K562 (cell line): ENCODE measurements at regions not wholly inside any gene's neighbourhood (a gene's known extent, or its start where the extent isn't known, plus 50 kb on each side); places are given as distances from the start of the nearest gene placed in this dataset.

Source experiments
- ATAC-seq: fragments of 200-7000 bp; cut with Tn5 transposase; 3 replicates; pipeline ENCODE4 v1.9.1; 2020; ENCODE audit warnings: moderate library complexity
- BruUV-seq: library from RNA; stranded (reverse); fragments of 400-500 nt; replicated peaks from 2 replicates; lab custom pipeline; 2021; lab: Mats Ljungman, UMichigan
- CTCF ChIA-PET: fragments of 300-600 bp; formaldehyde crosslinking; extraction: SDS; loops from one replicate; lab custom pipeline; 2021; ENCODE audit warnings: low intra/inter-chr PET ratio; lab: Yijun Ruan, JAX
- POLR2A ChIA-PET: fragments of 300-600, 350-650 bp; sonication (Branson Sonifier 250); formaldehyde crosslinking; extraction: SDS; loops from one replicate; lab custom pipeline; 2021; ENCODE audit warnings: antibody characterized with exemption, inconsistent platforms; lab: Yijun Ruan, JAX
- DNase-seq, 4 experiments: peaks; one replicate each; pipeline versions ENCODE4 v3.0.0 to v3.0.0-alpha.2; 2011 to 2018; ENCODE audit warnings: low spot score in 3 of 4, mixed read lengths in 3 of 4; ENCODE audit errors: extremely low read depth in 1 of 4
- FAIRE-seq: peaks from 2 replicates; lab custom pipeline; 2011; peaks lifted over from hg19 to GRCh38; lab: Jason Lieb, UNC
- H2AFZ ChIP-seq: 2 replicates; pipeline ENCODE4 v1.6.0; 2011; ENCODE audit warnings: low read depth, low read length, control low read depth, inconsistent platforms
- H3K27ac ChIP-seq: fragments of 200-600 bp; 3 replicates; pipeline ENCODE4 v1.8.0; 2011; ENCODE audit warnings: low read depth, mild to moderate bottlenecking, control low read depth, inconsistent platforms, low read length, moderate library complexity, mixed read lengths; ENCODE audit errors: extremely low read depth
- H3K27me3 ChIP-seq, 2 experiments: fragments of 300-600 bp in 1 of 2; 2 replicates in 1 of 2; 3 replicates in 1 of 2; pipeline versions ENCODE4 v1.6.0 to v1.8.0; 2011; ENCODE audit warnings: inconsistent platforms in 2 of 2, low read length in 2 of 2, mild to moderate bottlenecking in 1 of 2, mixed read lengths in 1 of 2, moderate library complexity in 1 of 2; ENCODE audit not compliant: control insufficient read depth in 2 of 2, insufficient read depth in 2 of 2
- H3K36me3 ChIP-seq: fragments of 300-600 bp; 3 replicates; pipeline ENCODE4 v1.8.0; 2011; ENCODE audit warnings: mild to moderate bottlenecking, low read length, inconsistent platforms; ENCODE audit not compliant: control insufficient read depth, insufficient read depth
- H3K4me1 ChIP-seq, 2 experiments: fragments of 200-600 bp in 1 of 2; replicated peaks in 1 of 2; 2 replicates in 1 of 2; 3 replicates in 1 of 2; pipeline versions ENCODE4 v1.5.1 to v1.8.0; 2011; ENCODE audit warnings: inconsistent platforms in 2 of 2, low read length in 2 of 2, mild to moderate bottlenecking in 1 of 2, mixed read lengths in 1 of 2, moderate library complexity in 1 of 2; ENCODE audit not compliant: control insufficient read depth in 2 of 2, insufficient read depth in 2 of 2
- H3K4me2 ChIP-seq: 2 replicates; pipeline ENCODE4 v1.6.1; 2011; ENCODE audit warnings: low read length, control low read depth, inconsistent platforms, mixed read lengths; ENCODE audit not compliant: insufficient read depth
- H3K4me3 ChIP-seq: fragments of 200-600 bp; sonication (generic), shearing (Covaris generic); 2 replicates; pipeline ENCODE4 v1.5.1; 2016; ENCODE audit warnings: control low read depth, inconsistent platforms
- H3K79me2 ChIP-seq: fragments of 200-600 bp; 3 replicates; pipeline ENCODE4 v1.8.0; 2011; ENCODE audit warnings: low read length, inconsistent platforms; ENCODE audit not compliant: control insufficient read depth, insufficient read depth
- H3K9ac ChIP-seq, 2 experiments: 2 replicates each; pipeline versions ENCODE4 v1.6.0 to v1.6.1; 2011; ENCODE audit warnings: low read depth in 2 of 2, low read length in 2 of 2, control low read depth in 1 of 2, inconsistent platforms in 1 of 2, mild to moderate bottlenecking in 1 of 2, mixed read lengths in 1 of 2; ENCODE audit not compliant: insufficient read depth in 1 of 2
- H3K9me1 ChIP-seq: one replicate; pipeline ENCODE4 v1.6.0; 2011; ENCODE audit warnings: inconsistent platforms, mild to moderate bottlenecking, low read length, moderate library complexity; ENCODE audit not compliant: control insufficient read depth, insufficient read depth
- H3K9me3 ChIP-seq: replicated peaks from 2 replicates; pipeline ENCODE4 v1.5.1; 2011; ENCODE audit warnings: low read depth, low read length, inconsistent platforms; ENCODE audit not compliant: control insufficient read depth, insufficient read depth
- H4K20me1 ChIP-seq: replicated peaks from 2 replicates; pipeline ENCODE4 v1.6.1; 2011; ENCODE audit warnings: low read length, inconsistent platforms, mixed read lengths; ENCODE audit not compliant: control insufficient read depth, insufficient read depth
- BHLHE40 ChIP-seq: IDR thresholded peaks from 2 replicates; pipeline ENCODE4 v1.6.1; 2011; ENCODE audit warnings: low read length, improper control_type of control experiment
- FOXJ2 ChIP-seq: fragments of 200-800 bp; sonication (Bioruptor generic); IDR thresholded peaks from 2 replicates; pipeline ENCODE4 v1.6.1; 2016; ENCODE audit warnings: missing genetic modification characterization, missing compliant biosample characterization
- HMBOX1 ChIP-seq: sonication (generic); IDR thresholded peaks from 2 replicates; pipeline ENCODE4 v1.6.1; 2016
- HMG20B ChIP-seq: fragments of 250-450 bp; sonication (Bioruptor Pico); IDR thresholded peaks from 2 replicates; pipeline ENCODE4 v1.5.0; 2021; ENCODE audit warnings: mild to moderate bottlenecking
- ID3 ChIP-seq, 2 experiments: fragments of 250-450 bp in 1 of 2; fragments of 450-650 bp in 1 of 2; sonication (Bioruptor Pico) in 1 of 2; IDR thresholded peaks; 2 replicates each; pipeline versions ENCODE4 v1.6.1 to v1.8.0; 2016 to 2021; ENCODE audit warnings: mild to moderate bottlenecking in 2 of 2, moderate library complexity in 2 of 2, missing compliant biosample characterization in 1 of 2, missing genetic modification characterization in 1 of 2
- KLF10 ChIP-seq: fragments of 250-450 bp; sonication (Bioruptor Pico); IDR thresholded peaks from 2 replicates; pipeline ENCODE4 v1.6.1; 2021; ENCODE audit warnings: matching md5 sums
- KLF13 ChIP-seq: fragments of 450-650 bp; IDR thresholded peaks from 2 replicates; pipeline ENCODE4 v1.6.1; 2016; ENCODE audit warnings: missing genetic modification characterization, low read depth, mild to moderate bottlenecking, missing compliant biosample characterization, moderate library complexity, borderline replicate concordance
- NCOA4 ChIP-seq: fragments of 450-650 bp; IDR thresholded peaks from 2 replicates; pipeline ENCODE4 v1.6.1; 2018; ENCODE audit warnings: mild to moderate bottlenecking; ENCODE audit not compliant: partially characterized antibody
- PREB ChIP-seq: sonication (generic); formaldehyde crosslinking; IDR thresholded peaks from 2 replicates; pipeline ENCODE4 v1.8.1; 2023; ENCODE audit warnings: mild to moderate bottlenecking, missing genetic modification reagents
- SNAPC5 ChIP-seq: fragments of 250-450 bp; sonication (Bioruptor Pico); IDR thresholded peaks from 2 replicates; pipeline ENCODE4 v1.8.0; 2021; ENCODE audit warnings: moderate library complexity, mild to moderate bottlenecking, inconsistent platforms
- SPI1 ChIP-seq: IDR thresholded peaks from 2 replicates; pipeline ENCODE4 v1.6.1; 2011; ENCODE audit warnings: low read depth, low read length, control low read depth, borderline replicate concordance
- XRCC3 ChIP-seq: fragments of 450-650 bp; IDR thresholded peaks from 2 replicates; pipeline ENCODE4 v1.6.1; 2017; ENCODE audit warnings: mild to moderate bottlenecking, moderate library complexity
- ZNF274 ChIP-seq: IDR thresholded peaks from 2 replicates; pipeline ENCODE4 v1.6.1; 2011; ENCODE audit warnings: low read depth, mild to moderate bottlenecking, low read length, moderate library complexity, borderline replicate concordance
- ZNF282 ChIP-seq: sonication (generic); formaldehyde crosslinking; IDR thresholded peaks from 2 replicates; pipeline ENCODE4 v1.8.1; 2023; ENCODE audit warnings: missing genetic modification reagents
- ZZZ3 ChIP-seq: fragments of 450-650 bp; IDR thresholded peaks from 2 replicates; pipeline ENCODE4 v1.6.1; 2016; ENCODE audit warnings: antibody characterized with exemption, mild to moderate bottlenecking, moderate library complexity
- WGBS: fragments of 100-300 bp; shearing (Covaris generic); methylation state at CpG from one replicate; pipeline ENCODE4 v1.1.6; 2016; ENCODE audit warnings: low coverage, mixed read lengths; ENCODE audit not compliant: insufficient coverage; ENCODE audit errors: missing lambda C conversion rate; 5-methylcytosine and 5-hydroxymethylcytosine counted together
- in situ Hi-C: fragments of 300-500 bp; cut with MboI; formaldehyde crosslinking; loops from 4 replicates; pipeline ENCODE4 v1.15.0; 2018; ENCODE audit warnings: inconsistent platforms, mixed read lengths
- intact Hi-C: fragments of 100-400 bp; cut with micrococcal nuclease; formaldehyde crosslinking; loops from 2 replicates; pipeline ENCODE4 v1.14.2; 2022

- H3K4me3 ChIP-seq = no peak overlapping the region
- ChIA-PET POLR2A (interaction anchor here (0.6 kb wide), 1 partner anchor 609 kb away, joined by 3 read pairs; no protein-coding TSS in a partner anchor), CTCF (no interaction called here)
- H4K20me1 ChIP-seq = no peaks in the 10 kb centered on the region
- H3K4me2 ChIP-seq = no peak overlapping the region
- in situ Hi-C loops (no loop called here), intact Hi-C loops (no loop called here)
- no peaks in the 10 kb centered on the region for H3K27me3 ChIP-seq
- H2AFZ ChIP-seq = no peak overlapping the region
- BruUV-seq = no TSS peak
- ATAC-seq = no peak
- H3K9ac ChIP-seq = no peak overlapping the region
- no peaks in the 10 kb centered on the region for H3K9me1 ChIP-seq
- no peak for DNase-seq
- TF ChIP-seq ID3 (CRISPR knock-in tag; IDR thresholded peaks at IDR 0.05) = no peak
- no peak for TF ChIP-seq ID3 (tag; IDR thresholded peaks at IDR 0.05)
- no peak for TF ChIP-seq ZZZ3
- TF ChIP-seq HMBOX1 = no peak
- no peak for TF ChIP-seq XRCC3
- no peak for TF ChIP-seq NCOA4
- TF ChIP-seq ZNF282 = no peak
- no peak for TF ChIP-seq BHLHE40
- no peak for TF ChIP-seq KLF13
- no peak for TF ChIP-seq FOXJ2 (tag)
- no peak for TF ChIP-seq PREB (CRISPR knock-in tag)
- no peak for TF ChIP-seq ZNF274
- no peak for TF ChIP-seq SPI1
- TF ChIP-seq SNAPC5 = no peak
- TF ChIP-seq HMG20B = no peak
- no peak for TF ChIP-seq KLF10 (CRISPR knock-in tag)
- no peaks in the 10 kb centered on the region for H3K4me1 ChIP-seq
- H3K27ac ChIP-seq = no peak overlapping the region
- 0% methylated on average over 1 of the region's 1 CpG for WGBS
- H3K79me2 ChIP-seq = no peaks in the 10 kb centered on the region
- H3K36me3 ChIP-seq = no peaks in the 10 kb centered on the region
- H3K9me3 ChIP-seq = no peaks in the 10 kb centered on the region
- FAIRE-seq = no peak
Observed at GRCh38 chr1:198978523-198978922, 339.7 kb downstream of the PTPRC start.
